Stimulated activated CD4-positive, alpha-beta T cell treated with anti-CD3 and anti-CD28 coated beads, Interleukin-15, amount 100 ng/mL, for 1 hour (primary cell): ENCODE measurements at regions not wholly inside any gene's neighbourhood (a gene's known extent, or its start where the extent isn't known, plus 50 kb on each side); places are given as distances from the start of the nearest gene placed in this dataset.
"Not testable (repeated sequence)": the region's sequence is repeated elsewhere in the genome, so short reads cannot be mapped to it uniquely, and the experiment has no call there.

Experiments used
- DNase-seq, 2 donors: peaks; one replicate each; pipeline ENCODE4 v3.0.0-alpha.2; 2020; ENCODE audit warnings: low read depth in 1 of 2, low spot score in 1 of 2

DNA sequence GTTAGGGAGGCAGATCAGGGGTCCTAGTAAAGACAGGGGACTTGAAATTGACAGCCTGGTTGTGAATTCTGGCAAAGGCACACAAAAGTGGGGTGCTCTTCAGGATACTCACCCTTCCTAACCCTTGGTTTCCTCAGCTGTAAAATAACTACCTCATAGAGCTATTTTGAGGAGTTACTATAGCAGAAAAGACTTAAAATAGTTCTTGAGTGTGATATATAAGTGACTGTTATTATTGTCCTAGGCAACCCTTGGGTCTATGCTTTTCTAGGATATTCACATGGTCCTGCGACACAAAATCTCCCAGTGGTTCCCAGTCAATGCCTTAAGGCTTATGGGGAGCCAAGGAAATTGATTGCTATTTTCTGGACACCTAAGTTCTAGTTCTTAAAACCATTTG is 98.1 kb upstream of the NAMPT start:
- no peak for DNase-seq

DNA sequence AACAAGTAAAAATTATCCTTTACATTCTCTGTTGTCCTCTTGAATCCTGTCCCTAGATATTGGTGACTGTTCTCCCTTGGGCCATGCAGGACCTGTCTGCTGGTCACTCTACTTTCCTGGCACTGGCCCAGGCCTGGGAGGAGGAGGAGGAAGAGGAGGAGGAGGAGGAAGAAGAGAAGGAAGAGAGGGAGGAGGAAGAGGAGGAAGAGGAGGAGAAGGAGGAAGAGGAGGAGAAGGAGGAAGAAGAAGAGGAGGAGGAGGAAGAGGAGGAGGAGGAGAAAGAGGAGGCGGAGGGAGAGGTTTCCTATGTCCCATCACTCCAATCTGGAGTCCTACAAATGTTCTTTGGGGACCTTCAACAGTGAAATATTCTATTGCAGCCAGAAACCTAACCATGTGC is 97.3 kb upstream of the NAMPT start:
- DNase-seq = no peak

DNA sequence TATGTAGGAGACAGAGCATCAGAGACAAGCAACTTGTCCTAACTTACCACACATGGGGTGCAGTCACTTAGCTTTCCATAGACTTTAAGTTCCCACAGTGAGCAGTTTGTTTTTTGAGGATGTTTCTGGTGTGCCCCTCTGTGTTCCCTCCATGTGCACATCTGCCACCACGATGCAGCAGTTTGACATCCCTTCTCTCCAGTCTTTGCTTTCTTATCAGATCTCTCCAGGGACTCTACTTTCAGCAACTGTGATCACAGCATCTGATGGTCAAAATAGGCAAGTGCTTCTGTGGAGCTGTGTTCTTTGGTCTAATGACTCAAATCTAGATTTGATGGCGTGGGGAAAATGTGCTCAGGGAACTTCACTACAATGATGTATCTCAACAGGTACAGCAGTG is 96.5 kb upstream of the NAMPT start:
- DNase-seq = no peak

DNA sequence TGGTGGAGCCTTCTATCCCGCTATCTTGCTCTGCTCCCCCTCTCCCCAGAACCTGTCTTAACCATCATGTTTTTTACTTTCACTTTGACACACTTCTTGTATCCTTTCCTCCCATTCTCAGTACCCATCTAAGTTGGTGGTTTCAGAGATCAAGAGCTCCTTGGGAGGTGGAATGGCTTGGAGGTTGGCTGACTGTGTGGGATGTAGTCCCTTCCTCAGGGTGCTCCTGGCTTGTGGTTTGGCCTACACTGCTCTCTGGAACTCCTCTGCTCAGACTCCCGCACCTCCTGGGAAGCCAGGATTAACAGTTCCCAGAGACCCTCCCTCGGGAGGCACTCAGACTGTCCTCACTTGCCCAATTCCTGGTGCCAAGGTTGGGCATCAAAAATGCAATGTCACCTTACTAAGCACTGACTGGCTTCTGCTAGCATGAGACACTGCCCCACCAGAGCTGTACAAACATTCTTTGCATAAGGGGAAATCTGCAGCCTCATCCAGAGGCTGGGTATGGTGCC is 93.1 kb upstream of the NAMPT start:
- DNase-seq = no peak

DNA sequence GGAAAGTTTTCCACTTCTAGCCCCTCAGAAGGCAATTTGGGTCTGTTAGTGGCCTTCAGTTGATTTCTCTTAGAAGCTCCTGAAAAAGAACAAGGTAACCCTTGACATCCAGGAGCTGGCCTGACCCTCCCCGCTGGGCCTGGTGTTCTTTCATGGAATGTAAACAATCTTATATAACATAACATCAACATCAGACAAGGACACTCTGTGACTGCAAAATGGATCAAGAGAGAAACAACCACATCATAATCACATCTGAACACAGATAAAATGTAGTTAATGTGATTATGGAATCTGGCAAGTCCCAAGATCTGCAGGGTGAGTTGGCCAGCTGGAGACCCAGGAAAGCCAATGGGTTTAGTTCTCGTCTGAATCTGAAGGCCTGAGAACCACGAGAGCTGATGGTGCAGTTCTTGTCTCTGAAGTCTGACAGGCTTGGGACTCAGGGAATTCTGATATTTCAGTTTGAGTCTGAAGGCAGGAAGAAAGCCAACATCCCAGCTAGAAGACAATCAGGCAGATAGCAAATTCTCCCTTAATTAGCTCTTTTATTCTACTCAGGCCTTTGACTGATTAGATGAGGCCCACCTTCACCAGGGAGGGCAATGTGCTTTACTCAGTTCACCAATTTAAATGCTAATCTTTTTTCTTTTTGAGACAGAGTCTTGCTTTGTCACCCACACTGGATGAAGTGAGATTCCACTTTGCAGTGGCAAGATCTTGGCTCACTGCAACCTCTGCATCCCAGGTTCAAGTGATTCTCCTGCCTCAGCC is 91.4 kb upstream of the NAMPT start:
- no peak for DNase-seq

DNA sequence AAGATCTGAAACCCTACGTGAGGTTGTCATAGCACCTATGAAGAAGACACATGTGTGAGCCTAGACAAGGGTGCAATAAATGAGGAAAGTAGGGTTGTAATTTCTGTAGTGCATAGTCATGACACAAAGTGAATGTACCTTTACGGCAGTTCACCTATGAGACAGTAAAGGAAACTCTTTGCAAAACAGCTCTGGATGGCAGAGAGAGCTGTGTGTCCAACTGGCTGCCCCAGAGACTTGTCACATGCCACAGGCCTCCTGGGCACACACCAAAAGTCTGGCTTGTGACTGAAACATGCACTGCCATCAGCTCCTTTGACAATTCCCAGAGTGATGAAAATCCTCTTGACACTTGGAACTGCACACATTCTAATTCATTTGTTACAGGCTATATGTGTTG is 90.7 kb upstream of the NAMPT start:
- no peak for DNase-seq

DNA sequence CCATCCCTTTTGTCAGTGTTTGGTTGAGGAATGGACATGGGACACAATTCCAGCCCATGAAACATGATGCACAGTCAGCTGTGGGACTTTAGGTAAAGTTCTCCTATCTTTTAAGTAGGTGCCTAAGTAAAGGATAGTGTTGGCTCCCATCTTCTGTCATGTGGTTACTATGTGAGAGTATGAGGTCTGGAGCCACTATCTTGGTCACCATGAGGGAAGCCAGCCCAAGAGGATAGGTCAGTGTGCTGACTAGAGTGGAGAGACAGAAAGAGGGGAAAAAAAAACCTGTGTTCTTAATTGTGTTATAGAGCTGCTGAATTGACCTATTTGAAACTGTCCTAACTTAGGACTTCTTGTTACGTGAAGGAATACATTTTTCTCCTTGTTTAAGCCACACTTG is 89.7 kb upstream of the NAMPT start:
- DNase-seq = no peak

DNA sequence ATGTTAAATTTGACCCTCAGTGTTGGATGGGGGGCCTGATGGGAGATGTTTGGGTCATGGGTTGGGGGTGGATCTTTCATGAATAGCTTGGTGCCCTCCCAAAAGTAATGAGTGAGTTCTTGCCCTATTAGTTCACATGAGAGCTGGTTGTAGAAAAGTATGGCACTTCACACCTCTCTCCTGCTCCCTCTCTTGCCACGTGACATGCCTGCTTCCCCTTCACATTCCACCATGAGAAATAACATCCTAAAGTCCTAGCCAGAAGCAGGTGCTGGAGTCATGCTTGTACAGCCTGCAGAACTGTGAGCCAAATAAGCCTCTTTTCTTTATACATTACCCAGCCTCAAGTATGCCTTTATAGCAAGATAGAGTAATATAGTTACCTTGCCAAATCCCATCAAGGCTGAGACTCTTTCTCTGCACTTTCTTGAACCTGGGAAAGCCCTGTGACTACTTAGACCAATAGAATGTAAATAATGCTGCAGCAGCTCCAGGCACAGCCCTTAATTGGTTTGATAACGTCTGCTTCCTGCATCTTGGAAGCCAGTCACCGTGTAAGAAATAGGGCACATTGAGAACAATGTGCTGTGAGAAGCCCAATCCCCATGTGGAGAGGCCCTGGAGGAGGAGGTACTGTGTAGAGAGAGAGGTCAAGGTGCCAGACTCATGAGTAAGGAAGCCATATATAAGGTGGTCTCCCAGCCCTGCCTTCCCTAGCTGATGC is 88.0 kb upstream of the NAMPT start:
- DNase-seq = no peak

DNA sequence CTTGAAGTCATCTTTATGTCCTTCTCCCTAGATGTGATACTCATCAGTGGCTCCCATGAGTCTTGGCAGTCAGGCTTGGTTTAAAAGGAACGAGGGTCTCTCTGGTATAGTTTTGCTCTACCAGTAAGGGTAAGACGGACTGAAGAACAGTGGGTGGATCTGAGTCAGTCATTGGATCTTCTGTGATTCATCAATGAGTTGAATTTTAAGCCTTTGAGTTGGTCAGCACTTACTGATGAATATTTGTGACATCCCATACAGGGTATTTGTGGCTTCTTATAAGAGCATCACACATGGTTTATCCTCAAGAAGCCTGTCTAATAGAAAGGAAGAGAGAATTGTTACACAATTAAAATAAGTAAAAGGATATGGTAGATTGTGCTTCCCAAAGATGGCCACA is 87.3 kb upstream of the NAMPT start:
- no peak for DNase-seq

DNA sequence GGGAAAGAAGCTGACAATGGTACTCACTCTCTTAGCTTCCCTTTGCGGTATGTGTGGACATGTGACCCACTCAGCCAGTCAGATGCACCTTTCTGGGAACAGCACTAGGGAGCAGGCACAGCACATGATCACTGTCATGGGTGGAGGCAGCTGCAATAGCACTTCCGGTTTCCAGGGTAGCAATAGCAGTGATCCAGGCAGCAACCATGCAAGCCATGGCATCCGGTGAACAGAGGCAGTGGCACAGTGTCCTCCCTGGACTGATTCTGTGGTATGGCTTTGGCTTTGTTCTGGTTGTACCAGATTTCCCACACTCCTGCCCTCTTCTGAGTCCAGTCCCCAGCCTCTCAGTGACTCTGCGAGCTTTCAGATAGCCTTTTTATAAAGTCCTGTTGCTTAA is 86.8 kb upstream of the NAMPT start:
- DNase-seq = no peak

DNA sequence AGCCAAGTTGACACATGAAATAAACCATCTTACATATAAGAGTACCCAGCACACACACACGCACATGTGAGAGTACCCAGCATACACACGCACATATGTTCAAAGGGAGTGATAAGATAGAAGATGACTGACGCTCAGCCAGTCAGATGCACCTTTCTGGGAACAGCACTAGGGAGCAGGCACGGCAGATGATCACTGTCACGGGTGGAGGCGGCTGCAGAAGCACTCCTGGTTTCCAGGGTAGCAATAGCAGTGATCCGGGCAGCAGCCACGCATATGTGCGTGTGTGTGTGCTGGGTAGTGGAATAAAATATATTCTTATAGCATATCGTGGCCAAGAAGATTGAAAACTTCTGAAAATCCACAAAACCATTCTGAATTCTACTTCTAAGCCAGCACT is 85.8 kb upstream of the NAMPT start:
- no peak for DNase-seq

DNA sequence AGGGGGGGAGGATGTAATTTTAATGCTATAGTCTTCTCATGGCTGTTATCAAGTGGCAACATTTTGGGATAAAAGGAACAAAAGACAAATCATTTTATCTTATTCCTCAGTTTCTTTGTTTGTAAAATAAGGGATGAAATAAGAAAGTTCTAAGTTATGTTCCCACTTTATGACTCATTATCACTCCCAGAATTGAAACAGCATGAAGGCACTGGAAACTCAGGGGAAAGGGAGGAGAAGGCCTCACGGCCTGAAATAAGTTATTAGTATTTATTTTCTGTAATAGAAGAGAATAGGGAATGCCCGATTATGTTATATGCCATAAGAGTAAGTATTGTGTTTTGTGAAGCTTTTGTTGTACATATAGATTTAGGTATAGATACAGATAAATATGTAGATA is 85.0 kb upstream of the NAMPT start:
- no peak for DNase-seq

DNA sequence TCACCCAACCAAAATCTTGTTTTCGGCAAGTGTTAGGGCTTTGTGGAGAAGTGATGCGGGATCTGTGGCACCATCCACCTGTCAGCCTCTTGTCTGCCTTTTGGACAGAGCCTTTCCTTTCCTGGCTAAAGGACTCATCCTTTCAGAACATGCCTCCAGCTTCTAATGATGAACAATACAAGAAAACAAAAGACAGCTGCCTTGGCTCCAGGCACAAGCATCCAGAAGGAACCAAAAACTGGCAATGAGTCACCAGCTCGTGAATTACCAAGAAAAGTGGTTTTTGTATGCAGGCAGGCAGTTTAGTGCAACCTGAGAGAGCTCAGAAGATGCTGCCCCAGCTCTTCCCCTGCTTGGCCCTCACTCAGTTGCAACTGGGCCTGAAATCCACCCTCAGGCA is 84.6 kb upstream of the NAMPT start:
- DNase-seq = no peak

DNA sequence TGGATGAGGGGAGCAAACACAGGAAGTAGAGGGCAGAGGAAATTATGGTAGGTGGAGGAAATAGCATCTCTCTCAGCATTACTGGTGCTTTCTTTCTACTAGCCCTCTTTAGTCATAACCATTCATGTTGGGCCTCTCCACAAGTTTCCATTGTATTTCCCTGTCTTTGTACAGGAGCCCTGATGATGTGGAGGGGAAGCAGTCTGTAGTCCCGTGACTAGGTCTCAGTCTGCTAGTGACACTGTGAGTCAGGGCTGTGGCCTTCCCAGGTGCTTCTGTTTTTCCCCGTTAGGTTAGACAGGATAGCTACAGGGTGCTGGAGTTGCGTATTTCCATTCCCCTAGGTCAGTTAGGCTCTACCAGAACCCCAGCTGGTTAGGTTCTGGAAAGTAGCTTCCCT is 82.9 kb upstream of the NAMPT start:
- no peak for DNase-seq

DNA sequence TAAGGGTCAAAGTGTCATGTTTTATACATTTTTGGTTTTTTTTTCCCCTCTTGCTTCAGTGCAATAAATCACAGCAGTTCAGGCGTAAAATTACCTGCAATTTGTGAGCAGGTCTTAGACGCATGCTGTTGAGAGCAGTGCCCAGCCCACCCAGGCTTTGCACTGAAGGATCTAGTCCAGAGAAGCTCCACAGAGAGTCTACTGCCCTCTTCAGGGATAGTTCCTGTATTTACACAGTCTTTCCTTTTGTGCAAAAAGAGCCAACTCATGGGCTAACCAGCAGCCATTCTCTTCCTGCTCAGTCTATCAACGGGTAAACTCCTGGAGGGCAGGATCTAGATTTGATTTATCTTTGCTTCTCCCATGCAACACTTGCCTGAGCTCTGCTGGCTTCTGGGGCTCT is 82.2 kb upstream of the NAMPT start:
- DNase-seq = no peak

DNA sequence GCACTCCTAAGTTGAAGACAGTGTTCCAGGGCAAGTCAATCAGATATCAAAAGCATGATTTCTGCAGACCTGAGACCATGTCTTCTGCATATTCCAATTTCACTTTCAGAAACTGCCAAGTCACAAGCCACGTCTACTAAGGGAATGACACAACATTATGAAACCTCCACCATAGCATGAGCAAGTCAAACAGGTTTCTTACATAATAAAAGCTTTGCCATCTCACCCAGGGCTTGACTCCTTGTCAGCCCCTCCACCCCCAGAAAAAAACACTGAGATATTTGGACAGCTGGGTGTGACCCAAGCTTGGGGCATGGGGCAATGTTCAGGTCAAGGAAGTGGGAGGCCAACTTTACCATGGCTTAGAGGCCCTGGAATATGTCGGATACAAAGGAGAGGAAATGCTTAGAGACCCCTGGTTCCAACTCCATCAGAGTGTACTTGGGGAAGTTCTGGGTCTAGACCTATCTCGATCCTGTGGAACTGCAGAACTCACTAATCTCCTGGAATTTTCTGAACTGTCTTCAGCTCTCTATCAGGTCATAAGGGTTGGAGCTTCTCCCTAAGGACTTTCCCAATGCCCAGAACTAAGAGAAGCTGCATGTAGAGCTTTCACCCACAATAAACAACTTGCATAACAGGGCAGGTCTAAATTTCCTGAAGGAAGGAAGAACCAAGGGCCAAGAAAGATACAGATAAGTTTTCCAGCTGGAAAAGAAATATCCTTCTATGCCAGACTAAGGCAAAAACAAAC is 80.6 kb upstream of the NAMPT start:
- DNase-seq = no peak

DNA sequence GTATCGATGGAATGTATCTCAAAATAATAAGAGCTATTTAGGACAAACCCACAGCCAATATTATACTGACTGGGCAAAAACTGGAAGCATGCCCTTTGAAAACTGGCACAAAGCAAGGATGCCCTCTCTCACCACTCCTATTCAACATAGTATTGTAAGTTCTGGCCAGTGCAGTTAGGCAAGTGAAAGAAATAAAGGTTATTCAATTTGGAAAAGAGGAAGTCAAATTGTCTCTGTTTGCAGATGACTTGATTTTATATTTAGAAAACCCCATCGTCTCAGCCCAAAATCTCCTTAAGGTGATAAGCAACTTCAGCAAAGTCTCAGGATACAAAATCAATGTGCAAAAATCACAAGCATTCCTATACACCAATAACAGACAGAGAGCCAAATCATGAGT is 77.7 kb upstream of the NAMPT start:
- DNase-seq = not testable (repeated sequence)

DNA sequence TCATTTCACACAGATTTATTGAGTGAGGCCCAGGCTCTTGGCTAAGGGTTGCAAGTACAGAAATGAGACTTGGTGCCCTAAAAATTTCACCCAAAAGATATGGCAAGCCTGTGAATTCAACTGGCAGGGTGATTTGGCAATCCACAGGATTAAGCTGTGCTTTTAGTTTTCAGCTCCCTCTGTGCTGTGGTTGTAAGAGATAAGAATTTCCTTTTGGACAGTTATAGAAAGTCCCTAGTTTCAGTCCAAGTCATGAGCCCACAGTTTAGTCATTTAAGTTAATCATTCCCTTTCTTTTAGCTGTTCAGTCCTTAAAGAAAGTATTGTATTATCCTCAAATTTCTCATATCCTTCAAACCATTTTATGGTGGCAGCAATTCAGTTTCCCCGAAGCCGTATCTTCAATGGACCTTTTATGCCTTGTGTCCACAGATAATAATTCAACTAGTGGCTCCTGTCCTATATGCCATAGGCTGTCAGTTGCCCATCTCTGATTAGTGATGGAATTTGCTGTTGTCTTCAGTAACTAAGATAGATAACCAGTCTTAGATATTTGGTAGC is 73.4 kb upstream of the NAMPT start:
- no peak for DNase-seq

DNA sequence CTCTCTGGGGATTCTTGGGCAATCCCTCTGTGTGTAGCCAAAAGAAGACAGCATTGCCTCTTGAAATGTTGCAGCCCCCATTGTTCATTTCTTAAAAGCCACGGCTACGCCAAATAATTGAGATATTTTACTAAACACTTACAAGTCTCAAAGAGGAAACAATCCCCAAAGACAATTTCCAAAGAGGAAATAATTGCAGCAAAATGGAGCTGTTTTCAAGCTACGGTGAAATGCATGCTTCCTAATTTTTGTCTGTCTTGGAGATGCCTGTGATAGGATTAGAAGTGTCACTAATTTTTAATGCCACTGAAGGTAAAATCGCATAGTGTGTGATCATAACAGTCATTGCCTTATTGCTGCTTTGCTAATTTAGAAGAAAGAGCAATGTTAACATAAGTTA is 72.9 kb upstream of the NAMPT start:
- no peak for DNase-seq

DNA sequence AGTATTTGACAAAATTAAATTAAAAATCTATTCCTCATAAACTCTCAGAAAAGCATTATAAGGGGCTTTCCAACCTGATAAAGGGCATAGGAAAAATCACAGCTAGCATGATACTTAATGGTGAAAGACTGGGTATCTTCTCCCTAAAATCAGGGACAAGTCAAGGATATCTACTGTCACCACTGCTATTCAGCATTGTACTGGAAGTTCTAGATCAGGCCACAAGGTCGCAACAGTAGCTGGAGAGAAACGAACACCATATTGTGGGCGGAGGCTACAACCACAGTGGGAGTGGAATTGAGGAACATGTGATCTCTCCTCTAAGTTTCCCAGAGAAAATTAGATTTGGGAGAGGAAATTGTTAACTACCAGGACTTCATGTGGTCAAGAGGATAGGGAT is 70.0 kb upstream of the NAMPT start:
- DNase-seq = no peak

DNA sequence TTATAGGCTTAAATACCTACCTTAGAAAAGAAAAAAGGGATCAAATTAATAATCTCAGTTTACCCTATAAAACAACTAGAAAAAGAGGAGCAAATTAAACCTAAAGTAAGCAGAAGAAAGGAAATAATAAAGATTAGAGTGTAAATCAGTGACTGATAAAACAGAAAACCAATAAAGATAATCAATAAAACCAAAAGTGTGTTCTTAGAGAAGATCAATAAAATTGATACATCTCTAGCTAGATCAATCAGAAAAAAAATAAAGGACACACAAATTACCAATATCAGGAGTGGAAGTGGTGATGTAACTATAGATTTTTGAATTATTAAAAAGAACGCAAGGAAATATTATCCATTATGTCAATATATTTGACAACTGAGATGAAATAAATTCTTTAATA is 69.2 kb upstream of the NAMPT start:
- no peak for DNase-seq

DNA sequence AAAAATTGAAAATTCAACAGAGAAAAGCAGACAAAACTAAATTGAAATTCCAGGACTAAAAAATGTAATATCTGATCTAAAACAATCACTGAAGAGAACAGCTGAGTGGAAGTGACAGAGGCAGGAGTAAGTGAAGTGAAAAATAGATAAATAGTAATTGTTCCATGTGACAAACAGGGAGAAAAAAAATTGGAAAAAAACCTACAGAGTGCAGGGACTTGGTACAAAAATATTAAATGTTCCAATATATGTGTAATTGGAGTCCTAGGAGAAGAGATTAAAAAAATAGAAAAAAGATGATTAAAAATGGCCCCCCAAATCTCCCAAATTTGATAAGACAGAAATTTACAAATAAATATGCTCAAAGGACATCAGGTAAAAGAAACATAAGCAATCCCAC is 63.4 kb upstream of the NAMPT start:
- DNase-seq = no peak
